HG02852 (cell line): ENCODE measurements at regions not wholly inside any gene's neighbourhood (a gene's known extent, or its start where the extent isn't known, plus 50 kb on each side); places are given as distances from the start of the nearest gene placed in this dataset.
A peak's percentile ranks its signal among the peaks of the same experiment; 100 is the strongest.
"Not testable (repeated sequence)": the region's sequence is repeated elsewhere in the genome, so short reads cannot be mapped to it uniquely, and the experiment has no call there.

Source experiments
- ATAC-seq: cut with Tn5 transposase; IDR thresholded peaks from one replicate; pipeline ENCODE4 v1.9.1; 2021; ENCODE audit warnings: mild to moderate bottlenecking, moderate library complexity; ENCODE audit not compliant: unreplicated experiment

- ATAC-seq, result no peak
Measured at GRCh38 chr10:8305876-8306652, 251.6 kb downstream of the GATA3 start.

- ATAC-seq, result no peak
Measured at GRCh38 chr10:8306685-8307364, 252.3 kb downstream of the GATA3 start.

GRCh38 chr10:8310930-8311329 is 256.4 kb downstream of the GATA3 start:
- no peak for ATAC-seq

- ATAC-seq, result no peak
Measured at GRCh38 chr10:8311526-8312070, 257.1 kb downstream of the GATA3 start.

GRCh38 chr10:8312079-8312478 is 257.6 kb downstream of the GATA3 start:
- no peak for ATAC-seq

GRCh38 chr10:8312781-8313180 is 258.3 kb downstream of the GATA3 start:
- no peak for ATAC-seq

GRCh38 chr10:8314486-8314885 is 260.0 kb downstream of the GATA3 start:
- ATAC-seq, result no peak

GRCh38 chr10:8315619-8316021 is 261.1 kb downstream of the GATA3 start:
- ATAC-seq, result peak; percentile 88

GRCh38 chr10:8316284-8316683 is 261.8 kb downstream of the GATA3 start:
- no peak for ATAC-seq

GRCh38 chr10:8318429-8318828 is 263.9 kb downstream of the GATA3 start:
- not testable (repeated sequence) for ATAC-seq

- no peak for ATAC-seq
Measured at GRCh38 chr10:8318956-8319355, 264.5 kb downstream of the GATA3 start.

GRCh38 chr10:8319704-8320103 is 265.2 kb downstream of the GATA3 start:
- no peak for ATAC-seq

GRCh38 chr10:8321990-8322389 is 267.5 kb downstream of the GATA3 start:
- ATAC-seq, result peak; percentile 87

GRCh38 chr10:8323428-8324054 is 269.1 kb downstream of the GATA3 start:
- ATAC-seq, result no peak

- no peak for ATAC-seq
Measured at GRCh38 chr10:8325024-8325980, 270.8 kb downstream of the GATA3 start.

GRCh38 chr10:8326396-8327139 is 272.1 kb downstream of the GATA3 start:
- no peak for ATAC-seq

GRCh38 chr10:8327140-8327423 is 272.6 kb downstream of the GATA3 start:
- ATAC-seq, result no peak

- ATAC-seq, result no peak
Measured at GRCh38 chr10:8331387-8331786, 276.9 kb downstream of the GATA3 start.

- ATAC-seq, result peak; percentile 95
Measured at GRCh38 chr10:8331896-8332729, 277.6 kb downstream of the GATA3 start.
